Esophagus muscularis mucosa (tissue), 3 donors: ENCODE measurements at regions not wholly inside any gene's neighbourhood (a gene's known extent, or its start where the extent isn't known, plus 50 kb on each side); places are given as distances from the start of the nearest gene placed in this dataset.

ENCODE experiments used
- POLR2A ChIP-seq: fragments of 450-650 bp; IDR thresholded peaks from one replicate; pipeline ENCODE4 v1.6.1; 2017; ENCODE audit warnings: antibody characterized with exemption, moderate library complexity, mild to moderate bottlenecking, low read depth
- POLR2AphosphoS5 ChIP-seq, 2 donors: sonication (generic); formaldehyde crosslinking; IDR thresholded peaks; one replicate each; pipeline ENCODE4 v1.6.1; 2017; ENCODE audit warnings: antibody characterized with exemption in 2 of 2
- TF ChIP-seq, protein P1 (sequence below), 3 experiments: fragments of 200-600 bp in 2 of 3; fragments of 450-650 bp in 1 of 3; sonication (generic) in 2 of 3; IDR thresholded peaks; one replicate each; pipeline ENCODE4 v1.5.1; 2017 to 2019; ENCODE audit warnings: antibody characterized with exemption in 3 of 3, mild to moderate bottlenecking in 2 of 3, moderate library complexity in 1 of 3

DNA sequence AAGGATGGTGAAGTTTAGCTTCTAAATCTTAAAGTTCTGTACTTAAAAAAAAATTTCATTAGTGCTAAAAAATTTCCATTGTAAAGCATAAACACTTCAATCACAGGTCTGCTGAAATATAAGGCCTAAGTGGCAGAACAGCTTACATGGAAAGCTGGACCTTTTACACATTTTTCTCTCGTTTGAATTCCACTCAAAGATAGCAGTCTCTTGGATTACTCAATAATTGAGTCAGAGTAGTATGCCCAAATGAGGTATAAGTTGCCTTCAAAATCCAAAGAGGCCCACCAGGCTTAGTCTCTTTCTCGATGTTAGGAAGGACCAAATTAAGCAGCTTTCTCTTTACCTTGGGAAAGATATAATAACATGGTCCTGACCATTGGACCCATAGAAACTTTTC lies 220.4 kb upstream of the CWC22 start:
- TF ChIP-seq, protein P1, sequence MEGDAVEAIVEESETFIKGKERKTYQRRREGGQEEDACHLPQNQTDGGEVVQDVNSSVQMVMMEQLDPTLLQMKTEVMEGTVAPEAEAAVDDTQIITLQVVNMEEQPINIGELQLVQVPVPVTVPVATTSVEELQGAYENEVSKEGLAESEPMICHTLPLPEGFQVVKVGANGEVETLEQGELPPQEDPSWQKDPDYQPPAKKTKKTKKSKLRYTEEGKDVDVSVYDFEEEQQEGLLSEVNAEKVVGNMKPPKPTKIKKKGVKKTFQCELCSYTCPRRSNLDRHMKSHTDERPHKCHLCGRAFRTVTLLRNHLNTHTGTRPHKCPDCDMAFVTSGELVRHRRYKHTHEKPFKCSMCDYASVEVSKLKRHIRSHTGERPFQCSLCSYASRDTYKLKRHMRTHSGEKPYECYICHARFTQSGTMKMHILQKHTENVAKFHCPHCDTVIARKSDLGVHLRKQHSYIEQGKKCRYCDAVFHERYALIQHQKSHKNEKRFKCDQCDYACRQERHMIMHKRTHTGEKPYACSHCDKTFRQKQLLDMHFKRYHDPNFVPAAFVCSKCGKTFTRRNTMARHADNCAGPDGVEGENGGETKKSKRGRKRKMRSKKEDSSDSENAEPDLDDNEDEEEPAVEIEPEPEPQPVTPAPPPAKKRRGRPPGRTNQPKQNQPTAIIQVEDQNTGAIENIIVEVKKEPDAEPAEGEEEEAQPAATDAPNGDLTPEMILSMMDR (IDR thresholded peaks at IDR 0.05), result no peak
- TF ChIP-seq POLR2A, result no peak
- no peak for TF ChIP-seq POLR2AphosphoS5 (IDR thresholded peaks at IDR 0.05)
